ENCODE measurements at regions not wholly inside any gene's neighbourhood (a gene's known extent, or its start where the extent isn't known, plus 50 kb on each side); places are given as distances from the start of the nearest gene placed in this dataset.
A peak's percentile ranks its signal among the peaks of the same experiment; 100 is the strongest.
"Not testable (repeated sequence)": the region's sequence is repeated elsewhere in the genome, so short reads cannot be mapped to it uniquely, and the experiment has no call there.

DNA sequence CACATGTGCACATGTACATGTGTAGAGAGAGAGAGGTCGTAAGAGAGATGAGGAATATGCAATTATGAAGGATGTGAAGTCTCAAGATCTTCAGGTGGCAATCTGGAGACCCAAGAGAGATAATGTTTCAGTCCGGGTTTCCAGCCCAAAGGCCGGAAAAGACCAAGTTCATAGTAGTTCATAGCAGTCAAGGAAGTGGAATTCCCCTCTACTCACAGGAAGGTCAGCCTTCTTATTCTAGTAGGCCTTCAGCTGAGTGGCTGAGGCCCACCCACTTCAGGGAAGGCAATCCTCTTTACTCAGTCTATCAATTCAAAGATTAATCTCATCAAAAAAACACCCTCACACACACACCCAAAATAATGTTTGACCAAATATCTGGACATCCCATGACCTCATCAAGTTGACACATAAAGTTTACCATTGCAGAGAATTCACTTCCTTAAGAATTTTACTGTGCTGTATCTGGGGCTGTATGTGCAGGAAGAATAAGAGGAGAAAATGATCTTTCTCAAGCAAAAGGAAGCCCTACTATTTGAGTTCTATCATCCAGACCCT lies 114.6 kb downstream of the TNFSF18 start:
- no peak for ATAC-seq
- H3K9me3 Mint-ChIP-seq (ENCODE audit: low read depth), result no peaks in the 10 kb centered on the region
- CTCF ChIA-PET, result no interaction called here

DNA sequence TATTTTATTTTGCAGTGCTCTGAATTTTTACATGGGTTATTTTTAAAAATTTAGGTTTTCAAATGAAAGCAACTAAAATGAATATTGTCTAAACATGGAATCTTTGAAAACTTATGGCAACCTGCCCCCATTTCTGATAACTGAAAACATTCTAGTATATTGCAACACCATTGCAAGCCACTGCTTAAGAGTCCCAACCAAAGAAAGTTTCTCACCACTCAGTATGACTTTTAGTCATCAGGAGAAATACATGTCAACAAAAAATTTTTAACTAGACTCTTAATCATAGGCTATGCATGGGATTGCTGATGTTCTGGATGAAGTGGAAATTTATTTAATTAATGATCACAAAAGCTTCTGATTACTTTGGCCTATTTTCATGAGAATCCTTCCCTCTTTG lies 112.1 kb downstream of the TNFSF18 start:
- no peak overlapping the region for H3K27ac Mint-ChIP-seq
- no peaks in the 10 kb centered on the region for H3K27me3 Mint-ChIP-seq
- no peak overlapping the region for H3K4me3 Mint-ChIP-seq
- H3K4me1 Mint-ChIP-seq, result peaks cover 13% of the 10 kb centered on the region
- ATAC-seq (no peak), DNase-seq (no peak)
- CTCF ChIA-PET, result no interaction called here
- peaks cover 2% of the 10 kb centered on the region for H3K36me3 Mint-ChIP-seq
- H3K9me3 Mint-ChIP-seq (ENCODE audit: low read depth), result peaks cover 2% of the 10 kb centered on the region

More for the DNA sequence above, 114.6 kb downstream of the TNFSF18 start:
- H3K4me1 Mint-ChIP-seq, result peaks cover 18% of the 10 kb centered on the region
- DNase-seq, result no peak
- no peaks in the 10 kb centered on the region for H3K27me3 Mint-ChIP-seq
- peaks cover 2% of the 10 kb centered on the region for H3K36me3 Mint-ChIP-seq
- no peak overlapping the region for H3K4me3 Mint-ChIP-seq
- H3K27ac Mint-ChIP-seq, result no peak overlapping the region

DNA sequence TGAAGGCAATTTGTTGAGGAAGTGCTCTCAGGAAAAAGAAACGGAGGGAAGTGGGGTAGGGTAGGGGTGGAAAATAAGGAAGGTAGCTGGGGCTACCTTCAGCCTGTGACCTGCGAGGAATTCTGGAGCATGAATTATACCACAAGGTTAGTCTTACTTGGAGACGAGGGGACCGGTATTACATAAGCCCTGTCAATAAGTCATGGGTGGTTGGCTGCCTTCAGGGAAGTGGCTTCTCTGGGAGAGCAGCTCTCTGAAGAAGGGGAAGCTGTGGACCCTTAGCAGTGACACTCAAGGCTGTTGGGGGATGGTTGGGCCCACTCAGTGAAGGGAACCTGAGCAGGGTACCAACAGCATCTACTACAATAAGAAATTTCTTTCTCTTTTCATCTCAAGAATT lies 111.3 kb downstream of the TNFSF18 start:
- Mint-ChIP-seq H3K27me3 (no peaks in the 10 kb centered on the region), H3K4me1 (peaks cover 5% of the 10 kb centered on the region), H3K9me3 (ENCODE audit: low read depth) (peaks cover 2% of the 10 kb centered on the region), H3K36me3 (no peaks in the 10 kb centered on the region), H3K27ac (no peak overlapping the region), H3K4me3 (no peak overlapping the region)
- DNase-seq (no peak), ATAC-seq (no peak)
- CTCF ChIA-PET, result no interaction called here

DNA sequence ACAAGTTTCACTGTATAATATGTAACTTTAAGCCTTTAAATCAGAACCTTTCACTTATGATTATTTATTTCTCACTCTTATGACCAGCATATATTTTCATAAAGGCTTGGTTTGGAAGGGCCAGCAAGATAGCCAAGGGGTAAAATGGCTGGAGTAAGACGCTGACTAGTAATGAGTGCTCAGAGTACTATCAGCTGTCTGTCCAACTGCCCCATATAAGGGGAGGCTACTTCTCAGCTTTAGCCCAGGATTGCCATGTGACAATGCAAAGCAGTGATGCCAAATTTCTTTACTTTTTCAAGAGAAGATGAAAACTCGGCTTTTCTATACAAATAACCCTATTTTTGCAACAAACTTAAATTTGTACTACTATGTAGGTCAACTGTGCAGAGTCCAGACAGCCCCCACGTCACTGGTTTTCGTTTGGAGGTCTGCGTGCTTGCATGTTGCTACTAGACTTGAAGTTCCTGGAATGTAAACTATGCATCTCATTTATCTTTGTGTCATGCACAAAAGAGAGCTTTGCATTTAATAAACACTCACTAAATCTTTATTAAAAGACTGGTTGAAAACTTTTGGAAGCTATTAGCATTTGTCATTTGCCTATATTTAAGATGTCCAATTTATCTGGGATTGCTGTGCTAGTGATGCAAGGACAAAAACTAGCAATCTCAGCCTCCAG lies 110.4 kb downstream of the TNFSF18 start:
- no peak overlapping the region for H3K4me3 Mint-ChIP-seq

DNA sequence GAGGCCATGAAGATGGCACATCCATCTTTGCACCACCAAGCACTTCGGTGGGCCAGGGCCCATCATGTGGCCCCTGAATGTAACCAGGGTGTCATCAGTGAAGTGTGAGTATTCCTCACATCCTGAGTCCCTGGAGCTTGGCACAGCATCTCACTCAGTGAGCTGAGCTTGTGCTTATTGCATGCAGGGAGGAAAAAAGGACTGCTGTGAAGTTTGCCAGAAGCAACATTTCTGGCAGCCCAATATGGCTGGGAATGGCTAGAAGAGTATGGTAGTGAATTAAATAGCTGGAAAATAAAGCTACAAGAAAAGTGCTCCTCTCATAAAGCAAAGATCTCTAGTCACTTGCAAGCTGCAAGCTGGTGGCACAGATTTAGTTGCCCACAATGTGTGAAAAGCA lies 109.3 kb downstream of the TNFSF18 start:
- no peak for DNase-seq
- H3K9me3 Mint-ChIP-seq (ENCODE audit: low read depth), result peaks cover 2% of the 10 kb centered on the region

More for the DNA sequence above, 110.4 kb downstream of the TNFSF18 start:
- CTCF ChIA-PET, result interaction anchor here (0.7 kb wide), 1 partner anchor 639 kb away, joined by 3 read pairs; no protein-coding TSS in a partner anchor
- Mint-ChIP-seq H3K4me1 (no peaks in the 10 kb centered on the region), H3K36me3 (no peaks in the 10 kb centered on the region), H3K27ac (no peak overlapping the region), H3K27me3 (no peaks in the 10 kb centered on the region), H3K9me3 (ENCODE audit: low read depth) (peaks cover 2% of the 10 kb centered on the region)
- DNase-seq (no peak), ATAC-seq (no peak)

DNA sequence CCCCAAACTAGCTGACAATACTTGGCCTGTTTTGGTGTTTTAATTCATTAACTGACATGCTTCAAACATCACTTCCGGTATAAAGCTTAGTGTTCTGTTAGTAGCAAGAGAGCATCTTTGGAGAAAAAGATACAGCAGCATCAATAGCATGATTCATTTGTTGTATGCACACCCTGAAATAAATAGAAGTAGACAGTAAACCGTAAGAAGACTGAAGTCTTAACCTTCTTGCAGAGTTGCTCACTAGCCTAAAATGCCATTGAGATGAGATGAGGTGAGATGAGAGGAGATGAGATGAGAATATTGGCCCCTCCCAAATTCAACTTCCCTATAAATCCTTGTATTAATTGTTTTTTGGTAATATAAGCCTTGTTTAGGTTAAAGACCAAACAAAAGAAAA lies 108.8 kb downstream of the TNFSF18 start:
- H3K4me3 Mint-ChIP-seq, result no peak overlapping the region
- H3K36me3 Mint-ChIP-seq, result no peaks in the 10 kb centered on the region
- ATAC-seq (no peak), DNase-seq (no peak)
- H3K9me3 Mint-ChIP-seq (ENCODE audit: low read depth), result peaks cover 2% of the 10 kb centered on the region
- H3K27ac Mint-ChIP-seq, result no peak overlapping the region
- no peaks in the 10 kb centered on the region for H3K27me3 Mint-ChIP-seq
- H3K4me1 Mint-ChIP-seq, result peaks cover 3% of the 10 kb centered on the region
- CTCF ChIA-PET, result no interaction called here

More for the DNA sequence above, 109.3 kb downstream of the TNFSF18 start:
- no peak for ATAC-seq
- Mint-ChIP-seq H3K36me3 (no peaks in the 10 kb centered on the region), H3K4me1 (no peaks in the 10 kb centered on the region), H3K27me3 (no peaks in the 10 kb centered on the region), H3K27ac (no peak overlapping the region), H3K4me3 (no peak overlapping the region)
- CTCF ChIA-PET, result no interaction called here

DNA sequence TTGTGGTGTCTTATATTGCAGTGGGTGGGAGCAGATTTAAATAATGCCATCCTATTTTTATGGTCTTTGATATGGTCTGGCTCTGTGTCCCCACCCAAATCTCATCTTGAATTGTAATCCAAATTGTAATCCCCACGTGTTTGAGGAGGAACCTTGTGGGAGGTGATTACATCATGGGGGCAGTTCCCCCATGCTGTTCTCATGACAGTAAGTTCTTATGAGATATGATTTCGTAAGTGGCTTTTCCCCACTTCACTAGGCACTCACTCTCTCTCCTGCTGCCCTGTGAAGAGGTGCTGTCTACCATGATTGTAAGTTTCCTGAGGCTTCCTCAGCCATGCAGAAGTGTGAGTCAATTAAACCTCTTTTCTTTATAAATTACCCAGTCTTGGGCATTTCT lies 107.6 kb downstream of the TNFSF18 start:
- H3K4me1 Mint-ChIP-seq, result peaks cover 13% of the 10 kb centered on the region
- CTCF ChIA-PET; H3K4me3 Mint-ChIP-seq; H3K27ac Mint-ChIP-seq; H3K36me3 Mint-ChIP-seq; ATAC-seq; H3K9me3 Mint-ChIP-seq (ENCODE audit: low read depth); H3K27me3 Mint-ChIP-seq; DNase-seq: not testable (repeated sequence)

DNA sequence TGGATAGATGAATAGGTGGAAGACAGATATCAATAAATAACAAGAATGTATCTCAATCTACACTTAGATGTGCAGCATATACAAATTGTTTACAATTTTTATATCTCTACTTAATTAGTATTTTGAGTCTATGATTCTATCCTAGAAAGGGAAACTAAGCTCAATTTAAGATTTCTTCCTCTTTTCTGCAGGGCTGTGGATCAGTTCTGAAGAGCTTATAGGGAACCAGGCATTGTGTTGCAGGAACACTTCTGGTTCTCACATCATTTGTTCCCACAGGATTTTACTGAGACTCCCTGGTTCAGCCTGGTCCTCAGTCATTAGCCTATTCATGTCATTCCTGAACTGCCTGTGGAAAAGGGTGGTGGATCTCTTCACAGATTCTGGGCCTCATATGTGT lies 105.8 kb downstream of the TNFSF18 start:
- CTCF ChIA-PET, result no interaction called here
- peaks cover 15% of the 10 kb centered on the region for H3K4me1 Mint-ChIP-seq
- no peaks in the 10 kb centered on the region for H3K36me3 Mint-ChIP-seq

DNA sequence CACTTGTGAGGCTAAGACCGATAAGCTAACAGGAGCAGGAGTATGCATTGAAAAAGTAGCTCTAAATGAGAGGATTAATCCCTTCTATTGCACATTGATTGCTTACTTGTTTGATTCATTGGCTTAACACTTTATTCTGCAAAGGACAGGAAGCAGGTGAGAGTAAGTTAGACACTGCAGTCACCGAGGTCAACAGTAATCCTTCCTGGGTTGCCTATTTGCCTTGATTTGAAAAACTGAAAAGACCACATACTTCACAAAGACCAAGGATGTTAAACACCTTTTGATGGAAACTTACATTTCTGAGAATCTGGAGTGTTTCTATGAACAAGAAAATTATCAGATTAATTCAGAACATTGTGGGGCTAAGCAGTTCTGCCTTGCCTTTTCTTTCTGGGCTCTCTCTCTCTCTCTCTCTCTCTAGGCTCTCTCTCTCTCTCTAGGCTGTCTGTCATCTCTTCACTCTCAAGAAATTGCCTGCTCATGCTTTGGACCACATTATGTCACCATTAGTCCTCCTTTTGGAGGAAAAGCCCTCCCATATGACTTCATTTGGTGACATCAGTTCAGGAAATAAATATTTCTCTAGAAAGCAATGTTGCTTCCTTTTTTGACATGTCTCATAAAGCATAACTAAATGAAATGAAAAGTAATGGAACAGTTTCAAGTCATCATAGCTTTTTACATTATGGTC lies 103.8 kb downstream of the TNFSF18 start:
- ATAC-seq, result peak; percentile 6
- no peak for DNase-seq
- Mint-ChIP-seq H3K27me3 (peaks cover 13% of the 10 kb centered on the region), H3K4me3 (no peak overlapping the region), H3K36me3 (no peaks in the 10 kb centered on the region), H3K27ac (no peak overlapping the region), H3K9me3 (ENCODE audit: low read depth) (peaks cover 2% of the 10 kb centered on the region), H3K4me1 (peaks cover 15% of the 10 kb centered on the region)
- CTCF ChIA-PET, result no interaction called here

More for the DNA sequence above, 105.8 kb downstream of the TNFSF18 start:
- Mint-ChIP-seq H3K4me3 (no peak overlapping the region), H3K27ac (no peak overlapping the region), H3K27me3 (no peaks in the 10 kb centered on the region), H3K9me3 (ENCODE audit: low read depth) (peaks cover 2% of the 10 kb centered on the region)
- ATAC-seq, result no peak
- DNase-seq, result no peak

DNA sequence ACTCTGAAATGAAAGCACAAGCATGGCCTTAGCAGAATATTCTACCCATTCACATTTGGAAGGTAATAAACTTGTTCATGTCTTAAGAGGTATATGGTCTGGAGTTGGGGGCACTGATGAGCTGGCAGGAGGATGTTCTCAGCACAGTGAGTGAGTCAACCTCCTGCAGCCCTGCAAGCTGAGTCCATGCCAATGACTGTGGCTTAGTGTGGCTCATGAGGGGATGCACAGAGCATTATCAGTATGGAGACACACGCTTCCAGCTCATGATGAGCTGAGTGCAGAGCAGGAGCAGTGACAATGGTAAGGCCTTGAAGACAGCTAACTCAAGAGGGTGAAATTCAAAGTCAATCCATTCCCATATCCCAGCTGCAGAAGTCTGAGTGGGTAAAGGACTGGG lies 102.3 kb downstream of the TNFSF18 start:
- Mint-ChIP-seq H3K4me1 (peaks cover 15% of the 10 kb centered on the region), H3K4me3 (no peak overlapping the region), H3K27ac (no peak overlapping the region), H3K36me3 (no peaks in the 10 kb centered on the region), H3K9me3 (ENCODE audit: low read depth) (no peaks in the 10 kb centered on the region), H3K27me3 (peaks cover 22% of the 10 kb centered on the region)
- ATAC-seq (no peak), DNase-seq (no peak)
- CTCF ChIA-PET, result no interaction called here

DNA sequence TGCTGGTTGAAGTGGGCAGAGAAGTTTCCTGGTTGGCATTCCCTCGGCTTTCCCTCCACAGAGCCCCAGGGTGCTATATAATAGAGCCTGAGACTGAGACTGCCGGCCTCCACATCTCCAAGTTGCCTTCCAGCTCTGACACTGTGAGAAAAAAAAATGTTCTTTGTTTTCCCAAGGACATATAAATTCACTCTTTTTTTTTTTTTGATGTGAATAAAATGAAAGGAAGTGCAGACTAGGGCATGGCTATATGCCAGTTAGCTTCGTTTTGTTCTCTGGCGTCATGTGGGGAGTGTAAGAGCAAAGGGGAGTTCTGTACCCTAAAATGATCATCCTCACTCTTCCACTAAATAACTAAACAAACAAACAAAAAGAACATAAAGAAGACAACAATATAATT lies 101.6 kb downstream of the TNFSF18 start:
- Mint-ChIP-seq H3K36me3 (no peaks in the 10 kb centered on the region), H3K9me3 (ENCODE audit: low read depth) (no peaks in the 10 kb centered on the region), H3K27me3 (peaks cover 22% of the 10 kb centered on the region), H3K4me1 (peaks cover 15% of the 10 kb centered on the region), H3K27ac (no peak overlapping the region), H3K4me3 (no peak overlapping the region)
- CTCF ChIA-PET, result no interaction called here
- DNase-seq (no peak), ATAC-seq (no peak)

DNA sequence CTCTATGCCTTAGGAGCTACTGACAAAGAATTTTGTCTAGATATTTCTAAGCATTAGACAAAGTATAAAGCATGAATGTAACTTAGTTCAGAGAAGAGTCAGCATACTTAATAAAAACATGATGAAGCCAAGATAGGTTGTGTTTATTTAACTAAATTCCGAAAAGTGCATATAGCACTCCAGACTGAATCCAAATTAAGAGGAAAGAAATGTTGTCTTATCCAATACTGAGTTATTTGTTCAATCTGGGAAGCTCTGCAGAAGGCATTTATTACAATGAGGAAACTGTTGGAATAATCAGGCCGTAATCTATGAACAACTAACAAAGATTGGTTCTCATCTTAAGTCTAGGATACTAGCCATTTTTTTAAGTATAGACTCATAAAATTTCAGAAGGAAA lies 100.2 kb downstream of the TNFSF18 start:
- H3K4me3 Mint-ChIP-seq, result no peak overlapping the region
- H3K36me3 Mint-ChIP-seq, result no peaks in the 10 kb centered on the region
- no peak overlapping the region for H3K27ac Mint-ChIP-seq
- H3K4me1 Mint-ChIP-seq, result peaks cover 15% of the 10 kb centered on the region
- peaks cover 22% of the 10 kb centered on the region for H3K27me3 Mint-ChIP-seq
- CTCF ChIA-PET, result no interaction called here
- H3K9me3 Mint-ChIP-seq (ENCODE audit: low read depth), result no peaks in the 10 kb centered on the region
- ATAC-seq (no peak), DNase-seq (no peak)

DNA sequence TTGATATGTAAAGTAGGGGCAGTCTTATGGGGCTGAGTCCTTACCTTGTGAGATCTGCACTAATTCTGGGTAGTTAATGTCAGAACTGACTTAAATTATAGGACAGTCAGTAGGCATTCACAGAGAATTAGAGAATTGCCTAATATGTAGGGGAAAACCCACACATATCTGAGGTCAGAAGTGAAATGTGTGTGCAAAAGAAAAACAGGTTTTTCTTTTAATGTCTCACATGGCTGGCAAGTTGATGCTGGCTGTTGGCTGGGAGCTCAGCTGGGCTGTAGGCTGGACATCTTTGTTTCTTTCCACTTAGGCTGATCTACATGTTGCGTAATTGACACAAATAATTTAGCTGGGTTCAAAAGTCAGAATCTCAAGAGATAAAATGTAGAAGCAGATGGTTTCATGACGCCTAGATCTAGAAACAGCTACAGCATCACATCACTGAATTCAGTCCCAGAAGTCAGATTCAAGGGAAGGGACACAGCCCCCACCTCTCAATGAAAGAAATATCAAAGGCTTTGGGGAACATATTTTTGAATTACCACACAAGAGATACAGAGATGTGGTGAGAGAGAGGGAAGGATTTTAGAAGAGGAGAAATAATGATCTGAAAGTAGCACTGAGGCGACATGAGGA lies 98.9 kb downstream of the TNFSF18 start:
- peaks cover 22% of the 10 kb centered on the region for H3K27me3 Mint-ChIP-seq
- no peak overlapping the region for H3K4me3 Mint-ChIP-seq
- CTCF ChIA-PET, result no interaction called here
- peaks cover 13% of the 10 kb centered on the region for H3K4me1 Mint-ChIP-seq
- DNase-seq (no peak), ATAC-seq (no peak)
- no peak overlapping the region for H3K27ac Mint-ChIP-seq
- H3K9me3 Mint-ChIP-seq (ENCODE audit: low read depth), result no peaks in the 10 kb centered on the region
- H3K36me3 Mint-ChIP-seq, result no peaks in the 10 kb centered on the region

DNA sequence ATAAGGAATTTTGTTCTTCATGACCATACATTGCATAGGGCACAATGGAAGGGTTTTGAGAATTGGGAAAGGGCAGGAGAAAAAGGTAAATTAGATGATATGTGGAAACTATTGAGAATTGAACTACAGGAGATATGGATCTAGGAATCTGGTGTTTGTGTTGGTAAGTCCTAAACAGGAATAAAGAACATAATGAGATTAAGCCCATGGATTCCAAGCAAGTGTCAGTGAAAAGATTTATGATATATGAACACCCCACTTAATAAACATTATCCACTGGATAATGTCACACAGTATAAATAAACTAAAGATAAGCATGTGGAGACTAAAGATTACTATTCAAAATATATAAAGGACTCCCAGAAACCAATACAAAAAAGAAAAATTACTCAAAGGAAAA lies 98.2 kb downstream of the TNFSF18 start:
- Mint-ChIP-seq H3K36me3 (no peaks in the 10 kb centered on the region), H3K27ac (no peak overlapping the region), H3K4me3 (no peak overlapping the region), H3K9me3 (ENCODE audit: low read depth) (no peaks in the 10 kb centered on the region), H3K4me1 (peaks cover 6% of the 10 kb centered on the region), H3K27me3 (peaks cover 29% of the 10 kb centered on the region)
- DNase-seq, result no peak
- ATAC-seq, result no peak
- CTCF ChIA-PET, result no interaction called here
